ENCODE measurements at regions not wholly inside any gene's neighbourhood (a gene's known extent, or its start where the extent isn't known, plus 50 kb on each side); places are given as distances from the start of the nearest gene placed in this dataset.
A peak's percentile ranks its signal among the peaks of the same experiment; 100 is the strongest.

DNA sequence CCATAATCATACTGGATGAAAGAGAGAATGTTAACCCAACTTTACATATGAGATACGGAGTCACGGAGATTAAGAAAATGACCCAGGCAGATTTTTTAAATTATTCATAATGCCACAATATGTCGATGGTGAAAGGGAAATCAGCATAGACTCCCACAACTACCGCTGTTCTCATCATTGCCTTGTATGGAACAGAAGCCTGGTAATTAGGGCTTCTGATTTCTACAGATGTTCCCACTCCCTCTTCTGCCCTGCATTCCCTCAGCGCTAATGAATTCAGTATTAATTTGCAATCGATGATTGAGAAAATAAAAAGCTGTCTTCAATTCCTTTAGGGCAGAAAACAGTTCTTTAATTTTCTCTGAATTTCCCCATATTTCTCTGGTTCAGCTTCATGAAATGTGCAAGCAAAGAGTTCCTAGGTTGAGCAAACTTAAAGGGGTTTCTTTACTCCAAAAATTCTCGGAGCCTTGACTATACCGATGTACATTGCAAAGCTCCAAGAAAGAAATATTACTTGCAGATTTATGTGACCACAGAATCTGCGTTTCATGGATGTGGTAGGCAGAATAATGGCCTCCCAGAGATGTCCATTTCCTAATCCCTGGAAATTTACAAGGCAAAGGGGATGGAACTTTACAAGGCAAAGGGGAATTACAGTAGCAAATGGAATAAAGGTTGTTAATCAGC is 134.9 kb upstream of the ZC3H12C start:
- no peak overlapping the region for H3K27ac ChIP-seq (ENCODE audit: low read depth, low read length)

DNA sequence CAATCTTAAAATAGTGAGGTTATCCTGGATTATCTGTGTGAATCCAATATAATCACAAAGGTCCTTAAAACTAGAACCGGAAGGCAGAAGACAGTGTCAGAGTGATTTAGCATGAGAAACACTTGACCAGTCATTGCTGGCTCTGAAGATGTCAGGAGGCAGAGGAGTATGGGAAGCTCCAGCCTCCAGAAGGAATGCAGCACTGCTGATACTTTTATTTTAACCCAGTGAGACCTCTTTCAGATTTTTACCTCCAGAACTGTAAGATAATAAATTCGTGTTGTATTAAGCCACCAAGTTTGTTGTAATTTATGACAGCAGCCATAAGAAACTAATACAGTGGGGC is 134.4 kb upstream of the ZC3H12C start:
- no peaks in the 10 kb centered on the region for H3K27me3 ChIP-seq (ENCODE audit: insufficient read depth, low read length, poor library complexity)
- no peaks in the 10 kb centered on the region for H3K79me1 ChIP-seq (ENCODE audit: low read length)
- H3K4ac ChIP-seq (ENCODE audit: low read depth, low read length), result no peak overlapping the region
- no peak overlapping the region for H3K27ac ChIP-seq (ENCODE audit: low read depth, low read length)
- no peak overlapping the region for H3K9ac ChIP-seq (ENCODE audit: low read length)
- H2AK5ac ChIP-seq (ENCODE audit: low read length), result no peak overlapping the region
- DNase-seq, result no peak
- no peak overlapping the region for H2BK15ac ChIP-seq (replicated peaks; ENCODE audit: low read depth)
- no CpG with 5 or more reads among the region's 2 CpGs for WGBS (ENCODE audit: extremely low coverage, insufficient coverage, low lambda C conversion rate)
- no peak overlapping the region for H3K4me3 ChIP-seq (ENCODE audit: low read length)
- H4K8ac ChIP-seq (ENCODE audit: low read depth, low read length), result no peak overlapping the region
- no peaks in the 10 kb centered on the region for H3K4me1 ChIP-seq (ENCODE audit: control insufficient read depth, low read depth, low read length)
- H3K18ac ChIP-seq (ENCODE audit: low read length), result no peak overlapping the region
- no peak overlapping the region for H3K56ac ChIP-seq (ENCODE audit: low read length)
- H4K5ac ChIP-seq (ENCODE audit: low read length), result no peak overlapping the region
- H3K36me3 ChIP-seq (ENCODE audit: control insufficient read depth, insufficient read depth, low read length), result no peaks in the 10 kb centered on the region
- H3K4me2 ChIP-seq (ENCODE audit: low read length), result no peak overlapping the region
- no peak overlapping the region for H2BK5ac ChIP-seq (ENCODE audit: low read length)
- no peak overlapping the region for H2BK120ac ChIP-seq (ENCODE audit: low read depth, low read length)
- no peaks in the 10 kb centered on the region for H3K79me2 ChIP-seq (ENCODE audit: control insufficient read depth, insufficient read depth, low read length)
- no peak overlapping the region for H3K23ac ChIP-seq (ENCODE audit: low read length)

More for the DNA sequence above, 134.9 kb upstream of the ZC3H12C start:
- no peak overlapping the region for H3K9ac ChIP-seq (ENCODE audit: low read length)
- H2BK120ac ChIP-seq (ENCODE audit: low read depth, low read length), result no peak overlapping the region
- H3K4me3 ChIP-seq (ENCODE audit: low read length), result no peak overlapping the region
- no peaks in the 10 kb centered on the region for H3K36me3 ChIP-seq (ENCODE audit: control insufficient read depth, insufficient read depth, low read length)
- no peaks in the 10 kb centered on the region for H3K79me1 ChIP-seq (ENCODE audit: low read length)
- no peak for DNase-seq
- H3K79me2 ChIP-seq (ENCODE audit: control insufficient read depth, insufficient read depth, low read length), result no peaks in the 10 kb centered on the region
- no peak overlapping the region for H3K23ac ChIP-seq (ENCODE audit: low read length)
- H2BK15ac ChIP-seq (replicated peaks; ENCODE audit: low read depth), result no peak overlapping the region
- WGBS (ENCODE audit: extremely low coverage, insufficient coverage, low lambda C conversion rate), result no CpG with 5 or more reads among the region's 9 CpGs
- H3K4ac ChIP-seq (ENCODE audit: low read depth, low read length), result no peak overlapping the region
- no peak overlapping the region for H3K18ac ChIP-seq (ENCODE audit: low read length)
- no peak overlapping the region for H3K56ac ChIP-seq (ENCODE audit: low read length)
- no peak overlapping the region for H2AK5ac ChIP-seq (ENCODE audit: low read length)
- no peaks in the 10 kb centered on the region for H3K27me3 ChIP-seq (ENCODE audit: insufficient read depth, low read length, poor library complexity)
- H3K4me1 ChIP-seq (ENCODE audit: control insufficient read depth, low read depth, low read length), result no peaks in the 10 kb centered on the region
- no peak overlapping the region for H3K4me2 ChIP-seq (ENCODE audit: low read length)
- no peak overlapping the region for H2BK5ac ChIP-seq (ENCODE audit: low read length)
- H4K5ac ChIP-seq (ENCODE audit: low read length), result no peak overlapping the region
- no peak overlapping the region for H4K8ac ChIP-seq (ENCODE audit: low read depth, low read length)

DNA sequence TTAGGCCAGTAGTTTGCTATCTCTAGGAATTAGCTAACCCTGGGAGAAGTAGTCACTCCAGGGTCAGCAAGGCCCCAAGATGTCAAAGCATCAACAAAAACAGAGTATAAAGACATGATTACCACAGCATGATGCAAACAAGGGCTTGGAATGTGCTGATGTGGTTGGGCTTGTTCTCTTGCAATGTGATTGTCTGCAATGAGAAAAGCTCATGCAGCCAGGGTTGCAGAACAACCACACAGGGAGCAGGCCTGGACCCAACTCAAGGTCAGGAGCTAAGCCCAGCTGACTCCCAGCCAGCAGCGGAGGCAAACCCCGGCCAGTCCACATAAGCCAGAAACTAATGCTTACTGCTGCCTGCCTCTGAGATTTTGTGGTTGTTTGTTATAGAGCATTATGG is 132.4 kb upstream of the ZC3H12C start:
- Histone ChIP-seq H3K23ac (ENCODE audit: low read length) (no peak overlapping the region), H2BK15ac (replicated peaks; ENCODE audit: low read depth) (no peak overlapping the region), H4K5ac (ENCODE audit: low read length) (no peak overlapping the region), H4K8ac (ENCODE audit: low read depth, low read length) (no peak overlapping the region), H3K27ac (ENCODE audit: low read depth, low read length) (no peak overlapping the region), H3K79me1 (ENCODE audit: low read length) (no peaks in the 10 kb centered on the region), H3K4me1 (ENCODE audit: control insufficient read depth, low read depth, low read length) (no peaks in the 10 kb centered on the region), H2AK5ac (ENCODE audit: low read length) (no peak overlapping the region), H2BK120ac (ENCODE audit: low read depth, low read length) (no peak overlapping the region), H3K36me3 (ENCODE audit: control insufficient read depth, insufficient read depth, low read length) (no peaks in the 10 kb centered on the region), H3K18ac (ENCODE audit: low read length) (no peak overlapping the region), H3K9ac (ENCODE audit: low read length) (no peak overlapping the region), H3K79me2 (ENCODE audit: control insufficient read depth, insufficient read depth, low read length) (no peaks in the 10 kb centered on the region), H3K4me2 (ENCODE audit: low read length) (no peak overlapping the region), H3K4me3 (ENCODE audit: low read length) (no peak overlapping the region), H3K4ac (ENCODE audit: low read depth, low read length) (no peak overlapping the region), H3K56ac (ENCODE audit: low read length) (no peak overlapping the region), H2BK5ac (ENCODE audit: low read length) (no peak overlapping the region), H3K27me3 (ENCODE audit: insufficient read depth, low read length, poor library complexity) (no peaks in the 10 kb centered on the region)
- peak; percentile 82 for DNase-seq
- no CpG with 5 or more reads among the region's 2 CpGs for WGBS (ENCODE audit: extremely low coverage, insufficient coverage, low lambda C conversion rate)

DNA sequence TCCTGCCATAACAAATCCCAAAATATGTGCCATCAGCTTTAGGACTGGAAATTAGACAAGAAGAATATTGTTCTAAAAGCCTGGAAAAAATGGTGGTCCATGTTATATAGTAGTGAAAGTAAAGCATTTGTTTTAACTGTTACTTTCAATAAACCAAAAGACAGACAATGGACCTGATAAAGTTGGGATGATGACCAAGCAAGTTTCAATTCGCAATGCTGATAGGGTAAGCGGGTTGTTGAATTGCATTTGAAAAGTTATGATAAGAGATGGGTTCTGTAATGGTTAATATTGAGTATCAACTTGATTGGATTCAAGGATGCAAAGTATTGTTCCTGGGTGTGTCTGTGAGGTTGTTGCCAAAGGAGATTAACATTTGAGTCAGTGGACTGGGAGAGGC is 131.9 kb upstream of the ZC3H12C start:
- H3K79me1 ChIP-seq (ENCODE audit: low read length), result no peaks in the 10 kb centered on the region
- no peak overlapping the region for H4K8ac ChIP-seq (ENCODE audit: low read depth, low read length)
- WGBS (ENCODE audit: extremely low coverage, insufficient coverage, low lambda C conversion rate), result no CpG with 5 or more reads among the region's 2 CpGs

DNA sequence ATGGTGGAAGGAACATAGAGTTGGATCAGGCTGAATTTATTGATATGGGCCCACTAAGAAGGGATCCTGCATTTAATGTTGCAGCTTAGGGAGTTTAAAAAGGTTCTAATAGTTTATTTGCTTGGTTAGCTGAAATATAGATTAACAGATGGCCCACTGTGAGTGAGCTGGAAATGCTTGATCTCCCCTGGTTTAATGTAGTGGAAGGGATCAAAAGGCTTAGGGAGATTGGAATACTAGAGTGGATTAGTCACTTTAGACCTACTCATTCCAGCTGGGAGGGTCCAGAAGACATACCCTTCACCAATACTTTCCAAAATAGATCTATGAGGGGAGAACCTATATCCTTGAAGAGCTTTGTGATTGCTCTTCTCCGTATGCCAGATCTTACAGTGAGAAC is 130.1 kb upstream of the ZC3H12C start:
- H2BK120ac ChIP-seq (ENCODE audit: low read depth, low read length), result no peak overlapping the region
- no peak overlapping the region for H3K4ac ChIP-seq (ENCODE audit: low read depth, low read length)
- H3K4me2 ChIP-seq (ENCODE audit: low read length), result no peak overlapping the region
- no peaks in the 10 kb centered on the region for H3K27me3 ChIP-seq (ENCODE audit: insufficient read depth, low read length, poor library complexity)
- H3K36me3 ChIP-seq (ENCODE audit: control insufficient read depth, insufficient read depth, low read length), result no peaks in the 10 kb centered on the region
- H2AK5ac ChIP-seq (ENCODE audit: low read length), result no peak overlapping the region
- H2BK15ac ChIP-seq (replicated peaks; ENCODE audit: low read depth), result no peak overlapping the region
- H3K79me1 ChIP-seq (ENCODE audit: low read length), result no peaks in the 10 kb centered on the region
- WGBS (ENCODE audit: extremely low coverage, insufficient coverage, low lambda C conversion rate), result no CpG with 5 or more reads among the region's 1 CpG
- H3K18ac ChIP-seq (ENCODE audit: low read length), result no peak overlapping the region
- H3K56ac ChIP-seq (ENCODE audit: low read length), result no peak overlapping the region
- DNase-seq, result no peak
- no peak overlapping the region for H2BK5ac ChIP-seq (ENCODE audit: low read length)
- H3K23ac ChIP-seq (ENCODE audit: low read length), result no peak overlapping the region
- no peaks in the 10 kb centered on the region for H3K79me2 ChIP-seq (ENCODE audit: control insufficient read depth, insufficient read depth, low read length)
- H4K8ac ChIP-seq (ENCODE audit: low read depth, low read length), result no peak overlapping the region
- no peak overlapping the region for H3K27ac ChIP-seq (ENCODE audit: low read depth, low read length)
- no peak overlapping the region for H3K9ac ChIP-seq (ENCODE audit: low read length)
- no peak overlapping the region for H3K4me3 ChIP-seq (ENCODE audit: low read length)
- H3K4me1 ChIP-seq (ENCODE audit: control insufficient read depth, low read depth, low read length), result no peaks in the 10 kb centered on the region
- H4K5ac ChIP-seq (ENCODE audit: low read length), result no peak overlapping the region

More for the DNA sequence above, 131.9 kb upstream of the ZC3H12C start:
- Histone ChIP-seq H3K4me3 (ENCODE audit: low read length) (no peak overlapping the region), H3K27me3 (ENCODE audit: insufficient read depth, low read length, poor library complexity) (no peaks in the 10 kb centered on the region), H3K27ac (ENCODE audit: low read depth, low read length) (no peak overlapping the region), H3K9ac (ENCODE audit: low read length) (no peak overlapping the region), H3K56ac (ENCODE audit: low read length) (no peak overlapping the region), H4K5ac (ENCODE audit: low read length) (no peak overlapping the region), H3K18ac (ENCODE audit: low read length) (no peak overlapping the region), H2BK120ac (ENCODE audit: low read depth, low read length) (no peak overlapping the region), H2BK15ac (replicated peaks; ENCODE audit: low read depth) (no peak overlapping the region), H3K4me1 (ENCODE audit: control insufficient read depth, low read depth, low read length) (no peaks in the 10 kb centered on the region), H2BK5ac (ENCODE audit: low read length) (no peak overlapping the region), H3K79me2 (ENCODE audit: control insufficient read depth, insufficient read depth, low read length) (no peaks in the 10 kb centered on the region), H3K4ac (ENCODE audit: low read depth, low read length) (no peak overlapping the region), H3K23ac (ENCODE audit: low read length) (no peak overlapping the region), H3K4me2 (ENCODE audit: low read length) (no peak overlapping the region), H3K36me3 (ENCODE audit: control insufficient read depth, insufficient read depth, low read length) (no peaks in the 10 kb centered on the region), H2AK5ac (ENCODE audit: low read length) (no peak overlapping the region)
- no peak for DNase-seq

DNA sequence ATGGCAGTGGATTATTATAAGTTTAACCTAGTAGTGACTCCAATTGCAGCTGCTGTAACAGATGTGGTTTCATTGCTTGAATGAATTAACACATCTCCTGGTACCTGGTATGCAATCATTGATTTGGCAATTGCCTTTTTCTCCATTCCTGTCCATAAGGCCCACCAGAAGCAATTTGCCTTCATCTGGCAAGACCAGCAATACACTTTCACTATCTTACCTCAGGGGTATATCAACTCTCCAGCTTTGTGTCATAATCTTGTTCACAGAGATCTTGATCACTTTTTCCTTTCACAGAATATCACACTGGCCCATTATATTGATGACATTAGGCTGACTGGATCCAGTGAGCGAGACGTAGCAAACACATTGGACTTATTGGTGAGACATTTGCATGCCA is 128.7 kb upstream of the ZC3H12C start:
- Histone ChIP-seq H2BK5ac (ENCODE audit: low read length) (no peak overlapping the region), H3K79me2 (ENCODE audit: control insufficient read depth, insufficient read depth, low read length) (no peaks in the 10 kb centered on the region), H2BK15ac (replicated peaks; ENCODE audit: low read depth) (no peak overlapping the region), H3K4me3 (ENCODE audit: low read length) (no peak overlapping the region), H3K27me3 (ENCODE audit: insufficient read depth, low read length, poor library complexity) (no peaks in the 10 kb centered on the region), H3K56ac (ENCODE audit: low read length) (no peak overlapping the region), H4K5ac (ENCODE audit: low read length) (no peak overlapping the region), H3K9ac (ENCODE audit: low read length) (no peak overlapping the region), H2BK120ac (ENCODE audit: low read depth, low read length) (no peak overlapping the region), H3K79me1 (ENCODE audit: low read length) (no peaks in the 10 kb centered on the region), H4K8ac (ENCODE audit: low read depth, low read length) (no peak overlapping the region), H3K36me3 (ENCODE audit: control insufficient read depth, insufficient read depth, low read length) (no peaks in the 10 kb centered on the region), H3K4ac (ENCODE audit: low read depth, low read length) (no peak overlapping the region), H3K27ac (ENCODE audit: low read depth, low read length) (no peak overlapping the region), H3K18ac (ENCODE audit: low read length) (no peak overlapping the region), H3K23ac (ENCODE audit: low read length) (no peak overlapping the region), H3K4me1 (ENCODE audit: control insufficient read depth, low read depth, low read length) (no peaks in the 10 kb centered on the region), H2AK5ac (ENCODE audit: low read length) (no peak overlapping the region), H3K4me2 (ENCODE audit: low read length) (no peak overlapping the region)
- no CpG with 5 or more reads among the region's 2 CpGs for WGBS (ENCODE audit: extremely low coverage, insufficient coverage, low lambda C conversion rate)
- DNase-seq, result no peak

Data from mesendoderm (in vitro differentiated cells).